ENCODE measurements at regions not wholly inside any gene's neighbourhood (a gene's known extent, or its start where the extent isn't known, plus 50 kb on each side); places are given as distances from the start of the nearest gene placed in this dataset.

DNA sequence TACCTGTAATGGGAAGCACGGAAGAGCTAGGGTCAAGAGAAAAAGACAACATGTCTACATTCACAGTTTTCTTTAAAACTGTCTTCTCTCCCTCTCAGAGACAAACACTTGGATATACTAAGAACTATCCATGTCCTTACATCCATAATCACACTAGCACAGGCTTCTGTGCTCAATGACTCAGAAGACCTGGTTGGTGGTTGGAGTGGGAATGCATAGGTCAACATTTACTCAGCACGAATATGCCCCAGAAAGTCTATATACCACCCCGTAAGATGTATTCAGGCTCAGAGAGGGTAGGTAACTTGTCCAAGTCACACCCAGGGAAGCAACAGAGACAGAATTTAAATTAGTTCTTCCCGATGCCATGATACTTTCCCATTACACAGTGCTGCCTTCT, 891.1 kb downstream of the TUSC7 start:
- intact Hi-C loops (cut with DNase I, micrococcal nuclease), result no loop called here
- no peak overlapping the region for H3K4me3 ChIP-seq
- no peaks in the 10 kb centered on the region for H3K4me1 ChIP-seq (ENCODE audit: low read depth)
- ATAC-seq (no peak), DNase-seq (no peak)
- H3K36me3 ChIP-seq (ENCODE audit: low read depth), result no peaks in the 10 kb centered on the region
- TF ChIP-seq, protein P1, sequence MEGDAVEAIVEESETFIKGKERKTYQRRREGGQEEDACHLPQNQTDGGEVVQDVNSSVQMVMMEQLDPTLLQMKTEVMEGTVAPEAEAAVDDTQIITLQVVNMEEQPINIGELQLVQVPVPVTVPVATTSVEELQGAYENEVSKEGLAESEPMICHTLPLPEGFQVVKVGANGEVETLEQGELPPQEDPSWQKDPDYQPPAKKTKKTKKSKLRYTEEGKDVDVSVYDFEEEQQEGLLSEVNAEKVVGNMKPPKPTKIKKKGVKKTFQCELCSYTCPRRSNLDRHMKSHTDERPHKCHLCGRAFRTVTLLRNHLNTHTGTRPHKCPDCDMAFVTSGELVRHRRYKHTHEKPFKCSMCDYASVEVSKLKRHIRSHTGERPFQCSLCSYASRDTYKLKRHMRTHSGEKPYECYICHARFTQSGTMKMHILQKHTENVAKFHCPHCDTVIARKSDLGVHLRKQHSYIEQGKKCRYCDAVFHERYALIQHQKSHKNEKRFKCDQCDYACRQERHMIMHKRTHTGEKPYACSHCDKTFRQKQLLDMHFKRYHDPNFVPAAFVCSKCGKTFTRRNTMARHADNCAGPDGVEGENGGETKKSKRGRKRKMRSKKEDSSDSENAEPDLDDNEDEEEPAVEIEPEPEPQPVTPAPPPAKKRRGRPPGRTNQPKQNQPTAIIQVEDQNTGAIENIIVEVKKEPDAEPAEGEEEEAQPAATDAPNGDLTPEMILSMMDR (IDR thresholded peaks at IDR 0.05), result no peak
- no peaks in the 10 kb centered on the region for H3K9me3 ChIP-seq

DNA sequence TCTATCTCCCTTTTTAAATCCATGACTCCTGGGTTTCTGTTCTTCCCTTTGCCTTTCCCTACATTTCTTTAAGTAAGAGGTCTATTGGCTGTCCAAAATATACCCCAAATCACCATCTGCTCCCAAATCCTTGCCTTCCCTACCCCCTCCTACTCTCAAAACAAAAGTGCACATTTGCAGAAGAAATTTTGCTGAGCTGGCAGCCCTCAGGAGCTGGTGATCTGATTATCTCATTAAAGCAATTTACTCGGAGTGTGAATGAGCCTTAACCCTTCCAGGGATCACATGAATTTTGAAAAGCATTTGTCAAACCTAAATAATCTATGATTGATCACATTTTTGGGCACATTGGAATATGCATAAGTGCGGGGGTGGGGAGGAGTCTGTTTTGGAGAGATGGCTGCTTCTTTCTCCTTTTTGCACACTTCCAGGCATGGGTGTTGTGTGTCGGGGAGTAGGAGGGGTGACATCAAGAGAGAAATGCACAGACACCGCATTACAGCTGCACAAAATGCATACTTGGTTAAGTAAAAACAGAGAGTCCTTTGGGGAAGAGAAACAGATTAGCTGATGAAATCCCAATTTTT, 892.6 kb downstream of the TUSC7 start:
- H3K9me3 ChIP-seq, result no peaks in the 10 kb centered on the region
- intact Hi-C loops (cut with DNase I, micrococcal nuclease), result no loop called here
- H3K4me1 ChIP-seq (ENCODE audit: low read depth), result no peaks in the 10 kb centered on the region
- no peak overlapping the region for H3K4me3 ChIP-seq
- no peak for DNase-seq
- TF ChIP-seq, protein P1 (IDR thresholded peaks at IDR 0.05), result no peak
- no peaks in the 10 kb centered on the region for H3K36me3 ChIP-seq (ENCODE audit: low read depth)
- no peak for ATAC-seq

DNA sequence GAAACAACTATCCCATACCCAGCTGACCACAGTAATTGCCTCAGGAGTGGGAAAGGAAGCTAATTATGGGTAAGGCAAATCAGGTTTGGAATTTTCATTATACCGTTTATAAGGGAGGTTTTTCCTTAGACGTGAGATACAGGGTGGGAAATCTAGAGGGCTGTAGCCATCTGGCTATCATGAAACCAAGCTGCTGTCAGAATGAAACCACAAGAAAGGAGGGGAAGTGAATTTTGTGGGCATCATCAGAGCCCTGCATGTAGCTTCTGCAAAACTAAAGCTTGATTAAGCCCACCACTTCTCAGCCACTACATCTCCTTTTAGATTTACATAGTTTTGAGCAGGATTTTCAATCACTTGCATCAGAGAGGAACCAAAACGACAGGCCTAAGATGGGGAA, 893.5 kb downstream of the TUSC7 start:
- Histone ChIP-seq H3K9me3 (no peaks in the 10 kb centered on the region), H3K4me1 (ENCODE audit: low read depth) (no peaks in the 10 kb centered on the region), H3K4me3 (no peak overlapping the region), H3K36me3 (ENCODE audit: low read depth) (no peaks in the 10 kb centered on the region)
- DNase-seq, result peak in 1 of 3 donors; percentile 7
- intact Hi-C loops (cut with DNase I, micrococcal nuclease), result no loop called here
- no peak for ATAC-seq
- TF ChIP-seq, protein P1 (IDR thresholded peaks at IDR 0.05), result no peak

DNA sequence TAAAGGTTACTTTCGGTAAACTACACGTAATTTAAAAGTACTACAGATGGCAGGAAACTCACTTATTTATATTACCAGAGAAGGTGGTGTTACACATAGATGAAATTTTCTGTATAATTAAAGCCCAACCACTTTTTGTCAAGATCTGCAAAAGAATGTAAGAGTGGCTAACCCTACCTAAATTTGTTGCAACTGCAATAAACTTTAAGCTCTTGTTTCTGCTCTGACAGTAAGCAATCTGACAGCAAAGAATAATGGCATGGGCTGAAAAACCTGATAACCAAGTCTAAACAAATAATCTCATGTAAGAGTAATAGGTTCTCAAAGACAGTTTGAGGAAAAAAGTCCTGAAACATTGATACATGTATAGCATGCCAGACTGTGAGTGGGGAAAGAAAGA, 897.3 kb downstream of the TUSC7 start:
- Histone ChIP-seq H3K4me3 (no peak overlapping the region), H3K9me3 (no peaks in the 10 kb centered on the region), H3K4me1 (ENCODE audit: low read depth) (no peaks in the 10 kb centered on the region), H3K36me3 (ENCODE audit: low read depth) (no peaks in the 10 kb centered on the region)
- intact Hi-C loops (cut with DNase I, micrococcal nuclease), result no loop called here
- ATAC-seq (no peak), DNase-seq (no peak)
- TF ChIP-seq, protein P1 (IDR thresholded peaks at IDR 0.05), result no peak

DNA sequence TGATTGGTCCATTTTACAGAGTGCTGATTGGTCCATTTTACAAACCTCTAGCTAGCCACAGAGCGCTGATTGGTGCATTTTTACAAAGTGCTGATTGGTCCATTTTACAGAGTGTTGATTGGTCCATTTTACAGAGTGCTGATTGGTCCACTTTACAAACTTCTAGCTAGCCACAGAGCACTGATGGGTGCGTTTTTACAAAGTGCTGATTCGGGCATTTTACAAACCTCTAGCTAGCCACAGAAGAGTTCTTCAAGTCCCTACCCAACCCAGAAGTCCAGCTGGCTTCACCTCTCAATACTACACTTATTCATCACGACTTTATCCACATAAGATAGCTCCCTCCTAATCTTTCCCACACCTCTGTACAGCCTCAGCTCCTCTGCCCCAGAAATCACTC, 899.8 kb downstream of the TUSC7 start:
- intact Hi-C loops (cut with DNase I, micrococcal nuclease), result no loop called here
- ATAC-seq (no peak), DNase-seq (no peak)
- H3K4me1 ChIP-seq (ENCODE audit: low read depth), result no peaks in the 10 kb centered on the region
- TF ChIP-seq, protein P1 (IDR thresholded peaks at IDR 0.05), result no peak
- no peaks in the 10 kb centered on the region for H3K9me3 ChIP-seq
- H3K4me3 ChIP-seq, result no peak overlapping the region
- no peaks in the 10 kb centered on the region for H3K36me3 ChIP-seq (ENCODE audit: low read depth)

DNA sequence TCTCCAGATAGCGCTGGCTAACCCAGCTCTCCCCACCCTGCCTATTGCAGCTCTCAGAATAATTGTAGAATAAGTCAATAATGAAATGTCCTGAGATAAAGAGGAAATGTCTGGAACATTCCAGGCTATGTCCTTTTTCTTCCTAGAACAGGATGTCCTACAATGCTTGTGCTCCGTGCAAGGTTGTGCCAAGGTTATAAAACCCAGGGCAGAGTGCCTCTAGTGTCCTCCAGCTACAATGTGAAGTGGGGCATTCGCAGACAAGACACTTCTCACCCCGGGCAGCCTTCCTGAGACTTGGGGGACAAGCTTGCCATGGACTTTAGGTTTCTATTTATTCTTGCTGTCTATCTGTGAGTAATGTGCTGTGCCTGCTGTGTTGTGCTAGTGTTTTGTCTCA, 900.6 kb downstream of the TUSC7 start:
- no peaks in the 10 kb centered on the region for H3K4me1 ChIP-seq (ENCODE audit: low read depth)
- H3K4me3 ChIP-seq, result no peak overlapping the region
- no peaks in the 10 kb centered on the region for H3K36me3 ChIP-seq (ENCODE audit: low read depth)
- ATAC-seq (no peak), DNase-seq (no peak)
- TF ChIP-seq, protein P1 (IDR thresholded peaks at IDR 0.05), result no peak
- intact Hi-C loops (cut with DNase I, micrococcal nuclease), result no loop called here
- H3K9me3 ChIP-seq, result no peaks in the 10 kb centered on the region
